ENCODE measurements at regions not wholly inside any gene's neighbourhood (a gene's known extent, or its start where the extent isn't known, plus 50 kb on each side); places are given as distances from the start of the nearest gene placed in this dataset.
"Not testable (repeated sequence)": the region's sequence is repeated elsewhere in the genome, so short reads cannot be mapped to it uniquely, and the experiment has no call there.

GRCh38 chr22:22169923-22170322, 74.7 kb upstream of the VPREB1 start:
- DNase-seq (ENCODE audit: low read depth in 2 of 2, low spot score in 1 of 2), result no peak

GRCh38 chr22:22168941-22169867, 75.4 kb upstream of the VPREB1 start:
- no peak for DNase-seq (ENCODE audit: low read depth in 2 of 2, low spot score in 1 of 2)

GRCh38 chr22:22168190-22168940, 76.2 kb upstream of the VPREB1 start:
- no peak for DNase-seq (ENCODE audit: low read depth in 2 of 2, low spot score in 1 of 2)

- no peak for DNase-seq (ENCODE audit: low read depth in 2 of 2, low spot score in 1 of 2)
These were observed 76.8 kb upstream of the VPREB1 start for GRCh38 chr22:22167791-22168189.

- DNase-seq (ENCODE audit: low read depth in 2 of 2, low spot score in 1 of 2), result no peak
These were observed 77.5 kb upstream of the VPREB1 start for GRCh38 chr22:22166941-22167713.

GRCh38 chr22:22165936-22166710, 78.5 kb upstream of the VPREB1 start:
- DNase-seq (ENCODE audit: low read depth in 2 of 2, low spot score in 1 of 2), result no peak

- no peak for DNase-seq (ENCODE audit: low read depth in 2 of 2, low spot score in 1 of 2)
These were observed 79.9 kb upstream of the VPREB1 start for GRCh38 chr22:22164541-22165272.

- DNase-seq (ENCODE audit: low read depth in 2 of 2, low spot score in 1 of 2), result no peak
These were observed 82.4 kb upstream of the VPREB1 start for GRCh38 chr22:22161924-22162851.

GRCh38 chr22:22160768-22161167, 83.8 kb upstream of the VPREB1 start:
- DNase-seq (ENCODE audit: low read depth in 2 of 2, low spot score in 1 of 2), result not testable (repeated sequence)

- no peak for DNase-seq (ENCODE audit: low read depth in 2 of 2, low spot score in 1 of 2)
These were observed 85.2 kb upstream of the VPREB1 start for GRCh38 chr22:22159384-22159783.

GRCh38 chr22:22158965-22159364, 85.6 kb upstream of the VPREB1 start:
- DNase-seq (ENCODE audit: low read depth in 2 of 2, low spot score in 1 of 2), result no peak

GRCh38 chr22:22158207-22158816, 86.3 kb upstream of the VPREB1 start:
- DNase-seq (ENCODE audit: low read depth in 2 of 2, low spot score in 1 of 2), result no peak

GRCh38 chr22:22157348-22157725, 87.2 kb upstream of the VPREB1 start:
- DNase-seq (ENCODE audit: low read depth in 2 of 2, low spot score in 1 of 2), result no peak

GRCh38 chr22:22156716-22157347, 87.8 kb upstream of the VPREB1 start:
- DNase-seq (ENCODE audit: low read depth in 2 of 2, low spot score in 1 of 2), result peak; percentile 5 to 29

- DNase-seq (ENCODE audit: low read depth in 2 of 2, low spot score in 1 of 2), result no peak
These were observed 88.3 kb upstream of the VPREB1 start for GRCh38 chr22:22156348-22156715.

GRCh38 chr22:22155607-22156006, 89.0 kb upstream of the VPREB1 start:
- no peak for DNase-seq (ENCODE audit: low read depth in 2 of 2, low spot score in 1 of 2)

GRCh38 chr22:22155146-22155545, 89.4 kb upstream of the VPREB1 start:
- no peak for DNase-seq (ENCODE audit: low read depth in 2 of 2, low spot score in 1 of 2)

- DNase-seq (ENCODE audit: low read depth in 2 of 2, low spot score in 1 of 2), result no peak
These were observed 90.5 kb upstream of the VPREB1 start for GRCh38 chr22:22154040-22154439.

Data from stimulated activated CD8-positive, alpha-beta memory T cell treated with anti-CD3 and anti-CD28 coated beads, Interleukin-4, amount 100 ng/mL, for 1 hour (primary cell).